ENCODE measurements at regions not wholly inside any gene's neighbourhood (a gene's known extent, or its start where the extent isn't known, plus 50 kb on each side); places are given as distances from the start of the nearest gene placed in this dataset.

GRCh38 chr2:30382995-30383394, 64.1 kb upstream of the LCLAT1 start:
- CTCF ChIA-PET (ENCODE audit: unreplicated experiment) = no interaction called here

GRCh38 chr2:30385327-30385726, 61.7 kb upstream of the LCLAT1 start:
- Histone ChIP-seq H4K20me1 (ENCODE audit: insufficient read depth, low read length) (no peaks in the 10 kb centered on the region), H3K27ac (ENCODE audit: low read depth, low read length, poor library complexity, severe bottlenecking) (no peak overlapping the region), H3K79me2 (ENCODE audit: insufficient read depth, low read depth, low read length) (no peaks in the 10 kb centered on the region), H2AFZ (ENCODE audit: low read length) (no peak overlapping the region), H3K4me1 (ENCODE audit: insufficient read depth, low read length, poor library complexity, severe bottlenecking) (no peaks in the 10 kb centered on the region), H3K9me2 (ENCODE audit: insufficient read depth, low read length) (no peaks in the 10 kb centered on the region), H3K9me3 (ENCODE audit: low read length) (no peaks in the 10 kb centered on the region), H3K36me3 (ENCODE audit: insufficient read depth, low read length) (no peaks in the 10 kb centered on the region), H3K4me2 (ENCODE audit: low read length) (no peak overlapping the region), H3K4me3 (ENCODE audit: low read depth, low read length, poor library complexity, severe bottlenecking) (no peak overlapping the region)
- BruUV-seq (replicated peaks) = no TSS peak
- ChIA-PET POLR2A (no interaction called here), CTCF (ENCODE audit: unreplicated experiment) (no interaction called here)
- no peak for DNase-seq (ENCODE audit: low spot score)
- intact Hi-C loops (cut with micrococcal nuclease; ENCODE audit: unreplicated experiment) = no loop called here
- TF ChIP-seq CTCF (conservative IDR thresholded peaks at IDR 0.05; ENCODE audit: low read length) = no peak
- no peak for TF ChIP-seq EZH2phosphoT487 (IDR thresholded peaks at IDR 0.05; ENCODE audit: borderline replicate concordance, low read depth, low read length)

More at GRCh38 chr2:30382995-30383394, 64.1 kb upstream of the LCLAT1 start:
- TF ChIP-seq EZH2phosphoT487 (IDR thresholded peaks at IDR 0.05; ENCODE audit: borderline replicate concordance, low read depth, low read length) (no peak), CTCF (conservative IDR thresholded peaks at IDR 0.05; ENCODE audit: low read length) (no peak)
- Histone ChIP-seq H3K79me2 (ENCODE audit: insufficient read depth, low read depth, low read length) (no peaks in the 10 kb centered on the region), H3K9me2 (ENCODE audit: insufficient read depth, low read length) (no peaks in the 10 kb centered on the region), H3K9me3 (ENCODE audit: low read length) (no peaks in the 10 kb centered on the region), H2AFZ (ENCODE audit: low read length) (no peak overlapping the region), H4K20me1 (ENCODE audit: insufficient read depth, low read length) (no peaks in the 10 kb centered on the region), H3K36me3 (ENCODE audit: insufficient read depth, low read length) (no peaks in the 10 kb centered on the region), H3K4me2 (ENCODE audit: low read length) (no peak overlapping the region), H3K27ac (ENCODE audit: low read depth, low read length, poor library complexity, severe bottlenecking) (no peak overlapping the region), H3K4me3 (ENCODE audit: low read depth, low read length, poor library complexity, severe bottlenecking) (no peak overlapping the region), H3K4me1 (ENCODE audit: insufficient read depth, low read length, poor library complexity, severe bottlenecking) (no peaks in the 10 kb centered on the region)
- POLR2A ChIA-PET = interaction anchor here (1.6 kb wide), 1 partner anchor 11 kb away, joined by 4 read pairs; no protein-coding TSS in a partner anchor
- intact Hi-C loops (cut with micrococcal nuclease; ENCODE audit: unreplicated experiment) = no loop called here
- no TSS peak for BruUV-seq (replicated peaks)
- DNase-seq (ENCODE audit: low spot score) = no peak

- no peaks in the 10 kb centered on the region for H3K9me3 ChIP-seq (ENCODE audit: low read length)
- no peak for DNase-seq (ENCODE audit: low spot score)
- H3K4me3 ChIP-seq (ENCODE audit: low read depth, low read length, poor library complexity, severe bottlenecking) = no peak overlapping the region
- H3K27ac ChIP-seq (ENCODE audit: low read depth, low read length, poor library complexity, severe bottlenecking) = no peak overlapping the region
- POLR2A ChIA-PET = no interaction called here
- no peak overlapping the region for H3K4me2 ChIP-seq (ENCODE audit: low read length)
- intact Hi-C loops (cut with micrococcal nuclease; ENCODE audit: unreplicated experiment) = no loop called here
- TF ChIP-seq CTCF (conservative IDR thresholded peaks at IDR 0.05; ENCODE audit: low read length) (no peak), EZH2phosphoT487 (IDR thresholded peaks at IDR 0.05; ENCODE audit: borderline replicate concordance, low read depth, low read length) (no peak)
- H3K4me1 ChIP-seq (ENCODE audit: insufficient read depth, low read length, poor library complexity, severe bottlenecking) = no peaks in the 10 kb centered on the region
- no TSS peak for BruUV-seq (replicated peaks)
- no peaks in the 10 kb centered on the region for H3K9me2 ChIP-seq (ENCODE audit: insufficient read depth, low read length)
- CTCF ChIA-PET (ENCODE audit: unreplicated experiment) = no interaction called here
- H3K79me2 ChIP-seq (ENCODE audit: insufficient read depth, low read depth, low read length) = no peaks in the 10 kb centered on the region
- no peaks in the 10 kb centered on the region for H4K20me1 ChIP-seq (ENCODE audit: insufficient read depth, low read length)
- H2AFZ ChIP-seq (ENCODE audit: low read length) = no peak overlapping the region
- no peaks in the 10 kb centered on the region for H3K36me3 ChIP-seq (ENCODE audit: insufficient read depth, low read length)
Measured at GRCh38 chr2:30392097-30392496, 54.9 kb upstream of the LCLAT1 start.
